Neural cell (in vitro differentiated cells): ENCODE measurements at regions not wholly inside any gene's neighbourhood (a gene's known extent, or its start where the extent isn't known, plus 50 kb on each side); places are given as distances from the start of the nearest gene placed in this dataset.

Experiments used
- H2AFZ ChIP-seq: fragments of 200-600, 300-800 bp; sonication (generic), shearing (Covaris generic); 2 replicates; pipeline ENCODE4 v1.6.0; 2014; ENCODE audit warnings: low read depth, mild to moderate bottlenecking, antibody characterized with exemption, low read length, moderate library complexity
- H3F3A ChIP-seq: fragments of 200-600 bp; shearing (Covaris generic); 2 replicates; pipeline ENCODE4 v1.6.1; 2016; ENCODE audit warnings: mild to moderate bottlenecking, moderate library complexity, mixed read lengths, antibody characterized with exemption, low read length; ENCODE audit not compliant: insufficient read depth, poor library complexity, severe bottlenecking
- H3K27ac ChIP-seq: fragments of 200-600, 300-800 bp; sonication (generic), shearing (Covaris generic); 2 replicates; pipeline ENCODE4 v1.5.1; 2014; ENCODE audit warnings: mild to moderate bottlenecking, low read length, moderate library complexity
- H3K27me3 ChIP-seq: fragments of 300-800, 200-600 bp; sonication (generic), shearing (Covaris generic); 2 replicates; pipeline ENCODE4 v1.6.0; 2014; ENCODE audit warnings: mild to moderate bottlenecking, low read depth, low read length, moderate library complexity; ENCODE audit not compliant: insufficient read depth
- H3K36me3 ChIP-seq: fragments of 300-800, 200-600 bp; sonication (generic), shearing (Covaris generic); 2 replicates; pipeline ENCODE4 v1.5.1; 2014; ENCODE audit warnings: mild to moderate bottlenecking, antibody characterized with exemption, low read length, moderate library complexity; ENCODE audit not compliant: insufficient read depth
- H3K4me2 ChIP-seq: fragments of 300-800, 200-600 bp; sonication (generic), shearing (Covaris generic); 2 replicates; pipeline ENCODE4 v1.6.0; 2014; ENCODE audit warnings: mild to moderate bottlenecking, low read length
- H3K4me3 ChIP-seq: fragments of 300-800, 200-600 bp; sonication (generic), shearing (Covaris generic); 2 replicates; pipeline ENCODE4 v1.5.1; 2014; ENCODE audit warnings: mild to moderate bottlenecking, low read length, moderate library complexity
- H3K79me2 ChIP-seq: fragments of 200-600 bp; shearing (Covaris generic); replicated peaks from 2 replicates; pipeline ENCODE4 v1.6.0; 2014; ENCODE audit warnings: mild to moderate bottlenecking, low read length, moderate library complexity; ENCODE audit not compliant: insufficient read depth
- H3K9ac ChIP-seq: fragments of 300-800, 200-600 bp; sonication (generic), shearing (Covaris generic); 2 replicates; pipeline ENCODE4 v1.6.1; 2016; ENCODE audit warnings: mild to moderate bottlenecking, low read length, mixed read lengths
- H3K9me2 ChIP-seq: fragments of 200-600 bp; shearing (Covaris generic); 2 replicates; pipeline ENCODE4 v1.6.1; 2016; ENCODE audit warnings: mild to moderate bottlenecking, low read length, mixed read lengths; ENCODE audit not compliant: insufficient read depth
- H3K9me3 ChIP-seq: fragments of 200-600, 300-800 bp; sonication (generic), shearing (Covaris generic); 2 replicates; pipeline ENCODE4 v1.6.1; 2016; ENCODE audit warnings: mild to moderate bottlenecking, mixed run types, low read length, moderate library complexity, mixed read lengths
- H4K20me1 ChIP-seq: fragments of 200-600 bp; shearing (Covaris generic); 2 replicates; pipeline ENCODE4 v1.6.1; 2016; ENCODE audit warnings: mild to moderate bottlenecking, mixed run types; ENCODE audit not compliant: insufficient read depth
- CTCF ChIP-seq: fragments of 450-650 bp; IDR thresholded peaks from 2 replicates; pipeline ENCODE4 v1.5.1; 2014; ENCODE audit warnings: antibody characterized with exemption, mild to moderate bottlenecking, moderate library complexity; ENCODE audit not compliant: poor library complexity, severe bottlenecking
- EP300 ChIP-seq: fragments of 450-650 bp; conservative IDR thresholded peaks from 2 replicates; pipeline ENCODE4 v1.6.1; 2014; ENCODE audit warnings: antibody characterized with exemption, mild to moderate bottlenecking, moderate library complexity; ENCODE audit not compliant: poor library complexity, severe bottlenecking
- EZH2 ChIP-seq: fragments of 200-600, 300-800 bp; shearing (Covaris generic), sonication (generic); IDR thresholded peaks from 2 replicates; pipeline ENCODE4 v1.6.1; 2014; ENCODE audit warnings: antibody characterized with exemption, low read length, borderline replicate concordance, mild to moderate bottlenecking; ENCODE audit not compliant: insufficient read depth, poor library complexity, severe bottlenecking
- MXI1 ChIP-seq: fragments of 450-650 bp; conservative IDR thresholded peaks from 2 replicates; pipeline ENCODE4 v1.6.1; 2014; ENCODE audit warnings: antibody characterized with exemption, mild to moderate bottlenecking; ENCODE audit not compliant: poor library complexity, severe bottlenecking
- POLR2AphosphoS5 ChIP-seq: IDR thresholded peaks from 2 replicates; pipeline ENCODE4 v1.6.1; 2012
- RAD21 ChIP-seq: fragments of 450-650 bp; conservative IDR thresholded peaks from 2 replicates; pipeline ENCODE4 v1.6.1; 2014; ENCODE audit warnings: antibody characterized with exemption, mild to moderate bottlenecking, moderate library complexity
- SMC3 ChIP-seq: fragments of 450-650 bp; conservative IDR thresholded peaks from 2 replicates; pipeline ENCODE4 v1.6.1; 2014; ENCODE audit warnings: antibody characterized with exemption, mild to moderate bottlenecking, moderate library complexity; ENCODE audit not compliant: poor library complexity
- TAF1 ChIP-seq: IDR thresholded peaks from 2 replicates; pipeline ENCODE4 v1.6.1; 2012; ENCODE audit warnings: low read depth
- TF ChIP-seq, protein P1 (sequence below): IDR thresholded peaks from 2 replicates; pipeline ENCODE4 v1.6.1; 2012; ENCODE audit warnings: borderline replicate concordance

DNA sequence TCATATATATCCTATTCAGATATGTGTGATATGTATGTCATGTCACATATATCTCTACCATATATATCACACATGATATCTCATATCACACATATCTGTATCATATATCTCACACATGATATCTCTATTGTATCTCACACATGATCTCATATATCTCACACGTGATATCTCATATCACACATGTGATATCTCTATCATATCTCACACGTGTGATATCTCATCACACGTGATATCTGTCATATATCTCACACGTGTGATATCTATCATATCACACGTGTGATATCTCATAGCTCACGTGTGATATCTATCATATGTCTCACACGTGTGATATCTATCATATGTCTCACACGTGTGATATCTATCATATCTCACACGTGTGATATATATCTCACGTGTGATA, 240.7 kb downstream of the MAP2K4 start:
- Histone ChIP-seq H3K9me2 (no peaks in the 10 kb centered on the region), H3K4me3 (no peak overlapping the region), H4K20me1 (no peaks in the 10 kb centered on the region), H2AFZ (no peak overlapping the region), H3K9me3 (no peaks in the 10 kb centered on the region), H3K36me3 (no peaks in the 10 kb centered on the region), H3K27me3 (no peaks in the 10 kb centered on the region), H3K9ac (no peak overlapping the region), H3K27ac (no peak overlapping the region), H3K4me2 (no peak overlapping the region), H3K79me2 (no peaks in the 10 kb centered on the region), H3F3A (no peaks in the 10 kb centered on the region)
- no peak for TF ChIP-seq EP300
- no peak for TF ChIP-seq TAF1
- TF ChIP-seq POLR2AphosphoS5 = no peak

- Histone ChIP-seq H4K20me1 (no peaks in the 10 kb centered on the region), H3K9ac (no peak overlapping the region), H2AFZ (no peak overlapping the region), H3F3A (no peaks in the 10 kb centered on the region), H3K36me3 (no peaks in the 10 kb centered on the region), H3K9me2 (no peaks in the 10 kb centered on the region), H3K4me2 (no peak overlapping the region), H3K9me3 (no peaks in the 10 kb centered on the region), H3K4me3 (no peak overlapping the region), H3K27me3 (no peaks in the 10 kb centered on the region), H3K27ac (no peak overlapping the region), H3K79me2 (no peaks in the 10 kb centered on the region)
- no peak for TF ChIP-seq POLR2AphosphoS5
- TF ChIP-seq TAF1 = no peak
- TF ChIP-seq CTCF = no peak
- TF ChIP-seq EZH2 = no peak
- no peak for TF ChIP-seq SMC3
- no peak for TF ChIP-seq RAD21
- no peak for TF ChIP-seq EP300
- TF ChIP-seq, protein P1, sequence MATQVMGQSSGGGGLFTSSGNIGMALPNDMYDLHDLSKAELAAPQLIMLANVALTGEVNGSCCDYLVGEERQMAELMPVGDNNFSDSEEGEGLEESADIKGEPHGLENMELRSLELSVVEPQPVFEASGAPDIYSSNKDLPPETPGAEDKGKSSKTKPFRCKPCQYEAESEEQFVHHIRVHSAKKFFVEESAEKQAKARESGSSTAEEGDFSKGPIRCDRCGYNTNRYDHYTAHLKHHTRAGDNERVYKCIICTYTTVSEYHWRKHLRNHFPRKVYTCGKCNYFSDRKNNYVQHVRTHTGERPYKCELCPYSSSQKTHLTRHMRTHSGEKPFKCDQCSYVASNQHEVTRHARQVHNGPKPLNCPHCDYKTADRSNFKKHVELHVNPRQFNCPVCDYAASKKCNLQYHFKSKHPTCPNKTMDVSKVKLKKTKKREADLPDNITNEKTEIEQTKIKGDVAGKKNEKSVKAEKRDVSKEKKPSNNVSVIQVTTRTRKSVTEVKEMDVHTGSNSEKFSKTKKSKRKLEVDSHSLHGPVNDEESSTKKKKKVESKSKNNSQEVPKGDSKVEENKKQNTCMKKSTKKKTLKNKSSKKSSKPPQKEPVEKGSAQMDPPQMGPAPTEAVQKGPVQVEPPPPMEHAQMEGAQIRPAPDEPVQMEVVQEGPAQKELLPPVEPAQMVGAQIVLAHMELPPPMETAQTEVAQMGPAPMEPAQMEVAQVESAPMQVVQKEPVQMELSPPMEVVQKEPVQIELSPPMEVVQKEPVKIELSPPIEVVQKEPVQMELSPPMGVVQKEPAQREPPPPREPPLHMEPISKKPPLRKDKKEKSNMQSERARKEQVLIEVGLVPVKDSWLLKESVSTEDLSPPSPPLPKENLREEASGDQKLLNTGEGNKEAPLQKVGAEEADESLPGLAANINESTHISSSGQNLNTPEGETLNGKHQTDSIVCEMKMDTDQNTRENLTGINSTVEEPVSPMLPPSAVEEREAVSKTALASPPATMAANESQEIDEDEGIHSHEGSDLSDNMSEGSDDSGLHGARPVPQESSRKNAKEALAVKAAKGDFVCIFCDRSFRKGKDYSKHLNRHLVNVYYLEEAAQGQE = no peak
- TF ChIP-seq MXI1 = no peak
These were observed 249.1 kb downstream of the MAP2K4 start for GRCh38 chr17:12269751-12270150.

DNA sequence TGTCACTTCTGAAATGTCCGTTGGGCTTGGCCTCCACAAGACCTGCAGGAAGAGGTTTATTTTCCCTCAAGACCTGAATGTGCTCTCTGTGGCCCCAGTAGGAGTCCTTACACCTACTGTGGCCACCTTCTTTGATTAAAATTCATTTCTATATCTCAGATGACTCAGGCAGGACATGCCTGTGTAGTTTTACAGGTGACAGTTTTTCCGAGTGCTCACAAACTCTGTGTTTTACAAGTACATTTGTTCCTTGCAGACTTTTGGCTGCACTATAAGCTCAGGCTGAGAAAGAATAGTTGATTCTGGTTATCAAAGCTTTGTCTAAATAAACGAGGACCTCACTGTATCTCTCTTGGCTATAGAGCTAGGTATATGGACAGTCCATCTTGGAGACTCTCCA, 257.1 kb downstream of the MAP2K4 start:
- Histone ChIP-seq H3K79me2 (no peaks in the 10 kb centered on the region), H3K27me3 (no peaks in the 10 kb centered on the region), H3K4me3 (no peak overlapping the region), H3K4me2 (no peak overlapping the region), H3K9ac (no peak overlapping the region), H2AFZ (no peak overlapping the region), H4K20me1 (no peaks in the 10 kb centered on the region), H3K27ac (no peak overlapping the region), H3K9me2 (no peaks in the 10 kb centered on the region), H3F3A (no peaks in the 10 kb centered on the region), H3K36me3 (no peaks in the 10 kb centered on the region), H3K9me3 (no peaks in the 10 kb centered on the region)
- TF ChIP-seq RAD21 = no peak
- TF ChIP-seq CTCF = no peak
- TF ChIP-seq POLR2AphosphoS5 = no peak
- TF ChIP-seq, protein P1 = no peak
- TF ChIP-seq EP300 = no peak
- TF ChIP-seq TAF1 = no peak
- no peak for TF ChIP-seq EZH2
- no peak for TF ChIP-seq MXI1
- no peak for TF ChIP-seq SMC3
